Astrocyte (in vitro differentiated cells and primary cell): ENCODE measurements at regions not wholly inside any gene's neighbourhood (a gene's known extent, or its start where the extent isn't known, plus 50 kb on each side); places are given as distances from the start of the nearest gene placed in this dataset.

Source experiments
- DNase-seq: peaks from one replicate; pipeline ENCODE4 v3.0.0-alpha.2; 2010; ENCODE audit warnings: low read depth
- FAIRE-seq: peaks from 2 replicates; lab custom pipeline; 2011; peaks lifted over from hg19 to GRCh38; lab: Jason Lieb, UNC
- H2AFZ ChIP-seq: 2 replicates; pipeline ENCODE4 v1.6.0; 2012; ENCODE audit warnings: low read depth, low read length, inconsistent platforms
- H3K27ac ChIP-seq: 2 replicates; pipeline ENCODE4 v1.5.1; 2011; ENCODE audit warnings: low read depth, low read length, inconsistent platforms
- H3K27me3 ChIP-seq: 2 replicates; pipeline ENCODE4 v1.6.0; 2011; ENCODE audit warnings: low read length, inconsistent platforms; ENCODE audit not compliant: insufficient read depth
- H3K36me3 ChIP-seq: 2 replicates; pipeline ENCODE4 v1.5.1; 2011; ENCODE audit warnings: low read length, inconsistent platforms; ENCODE audit not compliant: insufficient read depth
- H3K4me1 ChIP-seq: 2 replicates; pipeline ENCODE4 v1.5.1; 2011; ENCODE audit warnings: low read length, inconsistent platforms; ENCODE audit not compliant: insufficient read depth
- H3K4me2 ChIP-seq: 2 replicates; pipeline ENCODE4 v1.6.0; 2012; ENCODE audit warnings: low read length, inconsistent platforms
- H3K4me3 ChIP-seq: 2 replicates; pipeline ENCODE4 v1.5.1; 2011; ENCODE audit warnings: low read depth, mild to moderate bottlenecking, low read length, inconsistent platforms; ENCODE audit not compliant: insufficient read depth
- H3K79me2 ChIP-seq: 2 replicates; pipeline ENCODE4 v1.6.0; 2012; ENCODE audit warnings: mild to moderate bottlenecking, low read length, inconsistent platforms; ENCODE audit not compliant: insufficient read depth
- H3K9ac ChIP-seq: 2 replicates; pipeline ENCODE4 v1.6.0; 2012; ENCODE audit warnings: mild to moderate bottlenecking, low read length, inconsistent platforms
- H3K9me3 ChIP-seq: 2 replicates; pipeline ENCODE4 v1.5.1; 2012; ENCODE audit warnings: low read depth, mild to moderate bottlenecking, low read length, inconsistent platforms; ENCODE audit not compliant: insufficient read depth
- H4K20me1 ChIP-seq: 2 replicates; pipeline ENCODE4 v1.6.0; 2012; ENCODE audit warnings: low read length, inconsistent platforms; ENCODE audit not compliant: insufficient read depth
- H3K27ac Mint-ChIP-seq: one replicate; pipeline ENCODE4 v1.8.0; 2021; ENCODE audit warnings: mild to moderate bottlenecking, mixed read lengths; ENCODE audit not compliant: unreplicated experiment
- H3K27me3 Mint-ChIP-seq: one replicate; pipeline ENCODE4 v1.8.0; 2021; ENCODE audit warnings: low read depth, mixed read lengths; ENCODE audit not compliant: unreplicated experiment
- H3K36me3 Mint-ChIP-seq: one replicate; pipeline ENCODE4 v1.8.0; 2021; ENCODE audit warnings: low read depth, mixed read lengths; ENCODE audit not compliant: unreplicated experiment
- H3K4me1 Mint-ChIP-seq: one replicate; pipeline ENCODE4 v1.8.0; 2021; ENCODE audit warnings: low read depth, mixed read lengths; ENCODE audit not compliant: unreplicated experiment
- H3K4me3 Mint-ChIP-seq: one replicate; pipeline ENCODE4 v1.8.0; 2021; ENCODE audit warnings: mild to moderate bottlenecking, moderate library complexity, mixed read lengths; ENCODE audit not compliant: unreplicated experiment
- H3K9me3 Mint-ChIP-seq: one replicate; pipeline ENCODE4 v1.8.0; 2021; ENCODE audit warnings: mild to moderate bottlenecking, mixed read lengths; ENCODE audit not compliant: unreplicated experiment
- EZH2 ChIP-seq: IDR thresholded peaks from 2 replicates; pipeline ENCODE4 v1.6.1; 2012; ENCODE audit warnings: mild to moderate bottlenecking, low read length, inconsistent platforms; ENCODE audit not compliant: insufficient read depth
- TF ChIP-seq, protein P1 (sequence below): IDR thresholded peaks from 2 replicates; pipeline ENCODE4 v1.5.1; 2011; ENCODE audit warnings: low read depth, mild to moderate bottlenecking, inconsistent platforms, low read length, moderate library complexity; ENCODE audit not compliant: insufficient read depth

DNA sequence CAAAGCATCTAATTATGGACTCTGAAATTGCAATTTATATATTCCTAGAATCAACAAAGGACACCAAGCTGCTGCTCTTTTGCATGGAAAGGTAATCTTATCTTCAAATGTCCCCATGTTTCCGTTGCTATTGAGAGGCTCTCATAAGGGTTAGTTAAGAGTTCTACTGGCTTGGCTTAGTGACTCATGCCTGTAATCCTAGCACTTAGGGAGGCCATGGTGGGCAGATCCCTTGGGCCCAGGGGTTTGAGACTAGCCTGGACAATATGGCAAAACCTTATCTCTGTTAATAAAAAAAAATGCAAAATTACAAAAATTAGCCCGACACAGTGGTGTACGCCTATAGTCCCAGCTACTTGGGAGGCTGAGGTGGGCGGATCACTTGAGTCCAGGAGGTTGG lies 93.4 kb upstream of the RAPGEF2 start:
- Mint-ChIP-seq H3K36me3 (no peaks in the 10 kb centered on the region), H3K27ac (no peak overlapping the region), H3K4me3 (no peak overlapping the region), H3K9me3 (no peaks in the 10 kb centered on the region), H3K27me3 (no peaks in the 10 kb centered on the region), H3K4me1 (peaks cover 6% of the 10 kb centered on the region)
- TF ChIP-seq, protein P1, sequence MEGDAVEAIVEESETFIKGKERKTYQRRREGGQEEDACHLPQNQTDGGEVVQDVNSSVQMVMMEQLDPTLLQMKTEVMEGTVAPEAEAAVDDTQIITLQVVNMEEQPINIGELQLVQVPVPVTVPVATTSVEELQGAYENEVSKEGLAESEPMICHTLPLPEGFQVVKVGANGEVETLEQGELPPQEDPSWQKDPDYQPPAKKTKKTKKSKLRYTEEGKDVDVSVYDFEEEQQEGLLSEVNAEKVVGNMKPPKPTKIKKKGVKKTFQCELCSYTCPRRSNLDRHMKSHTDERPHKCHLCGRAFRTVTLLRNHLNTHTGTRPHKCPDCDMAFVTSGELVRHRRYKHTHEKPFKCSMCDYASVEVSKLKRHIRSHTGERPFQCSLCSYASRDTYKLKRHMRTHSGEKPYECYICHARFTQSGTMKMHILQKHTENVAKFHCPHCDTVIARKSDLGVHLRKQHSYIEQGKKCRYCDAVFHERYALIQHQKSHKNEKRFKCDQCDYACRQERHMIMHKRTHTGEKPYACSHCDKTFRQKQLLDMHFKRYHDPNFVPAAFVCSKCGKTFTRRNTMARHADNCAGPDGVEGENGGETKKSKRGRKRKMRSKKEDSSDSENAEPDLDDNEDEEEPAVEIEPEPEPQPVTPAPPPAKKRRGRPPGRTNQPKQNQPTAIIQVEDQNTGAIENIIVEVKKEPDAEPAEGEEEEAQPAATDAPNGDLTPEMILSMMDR: no peak
- TF ChIP-seq EZH2: no peak
- Histone ChIP-seq H4K20me1 (no peaks in the 10 kb centered on the region), H3K79me2 (no peaks in the 10 kb centered on the region), H3K9ac (no peak overlapping the region), H3K4me3 (no peak overlapping the region), H3K9me3 (no peaks in the 10 kb centered on the region), H3K4me1 (peaks cover 3% of the 10 kb centered on the region), H3K27ac (no peak overlapping the region), H3K36me3 (no peaks in the 10 kb centered on the region), H2AFZ (no peak overlapping the region), H3K27me3 (no peaks in the 10 kb centered on the region), H3K4me2 (no peak overlapping the region)
- DNase-seq: no peak
- no peak for FAIRE-seq

DNA sequence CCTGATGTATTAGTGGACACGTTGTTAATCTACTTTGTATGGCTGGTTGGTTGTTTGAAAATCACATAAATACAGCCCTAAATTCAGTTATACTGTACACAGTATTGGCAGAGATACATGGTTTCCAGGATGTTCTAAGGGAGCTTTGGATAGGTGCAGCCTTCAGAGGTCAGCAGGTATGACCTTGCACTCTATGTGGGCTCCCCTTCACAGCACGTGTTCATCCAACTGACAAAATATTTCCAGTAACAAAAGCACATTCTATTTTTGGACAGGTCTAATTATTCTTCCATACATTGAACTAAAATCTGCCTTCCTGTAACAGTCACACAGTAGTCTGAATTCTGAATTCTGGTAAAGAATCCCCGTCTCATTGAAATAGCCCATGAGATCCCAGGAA lies 92.8 kb upstream of the RAPGEF2 start:
- Histone ChIP-seq H3K9ac (no peak overlapping the region), H2AFZ (no peak overlapping the region), H4K20me1 (no peaks in the 10 kb centered on the region), H3K27me3 (no peaks in the 10 kb centered on the region), H3K4me2 (no peak overlapping the region), H3K79me2 (no peaks in the 10 kb centered on the region), H3K9me3 (no peaks in the 10 kb centered on the region), H3K4me3 (no peak overlapping the region), H3K4me1 (peaks cover 3% of the 10 kb centered on the region), H3K27ac (no peak overlapping the region), H3K36me3 (no peaks in the 10 kb centered on the region)
- DNase-seq (no peak), FAIRE-seq (no peak)
- Mint-ChIP-seq H3K36me3 (no peaks in the 10 kb centered on the region), H3K9me3 (no peaks in the 10 kb centered on the region), H3K27me3 (no peaks in the 10 kb centered on the region), H3K4me3 (no peak overlapping the region), H3K27ac (no peak overlapping the region), H3K4me1 (peaks cover 6% of the 10 kb centered on the region)
- TF ChIP-seq, protein P1: no peak
- TF ChIP-seq EZH2: no peak

DNA sequence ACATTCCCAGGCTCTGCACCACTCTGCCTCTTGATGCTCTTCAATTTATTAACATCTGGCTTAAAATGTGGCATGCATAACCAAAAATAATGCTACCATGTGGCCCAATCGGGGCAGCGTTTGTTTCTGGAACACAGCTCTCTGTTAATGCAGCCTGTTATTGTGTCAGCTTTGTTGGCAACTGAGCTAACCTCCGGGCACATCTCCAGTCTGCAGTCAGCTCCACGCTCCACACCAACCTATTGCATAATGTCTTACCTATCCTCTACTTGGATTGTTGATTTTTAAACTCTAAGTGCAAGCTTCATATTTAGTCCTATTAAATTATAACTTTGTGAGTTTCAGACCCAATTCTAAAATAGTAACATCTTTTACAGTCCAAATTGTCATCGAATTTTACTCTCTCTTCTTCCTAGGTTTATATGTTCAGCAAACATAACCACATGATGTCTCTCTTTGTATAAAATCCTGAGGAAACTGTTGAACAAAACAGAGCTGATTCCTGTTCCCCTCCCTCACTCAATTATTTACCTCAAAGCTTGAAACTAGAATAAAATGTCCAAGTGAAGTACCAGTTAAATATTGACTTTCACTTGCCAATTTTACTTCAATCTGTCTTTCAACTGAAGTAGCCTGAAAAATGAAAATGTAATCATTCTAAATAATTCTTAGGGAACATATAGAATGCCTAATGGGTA lies 92.2 kb upstream of the RAPGEF2 start:
- no peak overlapping the region for H3K27ac Mint-ChIP-seq
- H3K36me3 Mint-ChIP-seq: no peaks in the 10 kb centered on the region
- H3K27me3 ChIP-seq: no peaks in the 10 kb centered on the region
- H3K79me2 ChIP-seq: no peaks in the 10 kb centered on the region
- no peak overlapping the region for H3K4me3 Mint-ChIP-seq
- DNase-seq (peak; percentile 74), FAIRE-seq (no peak)
- no peak overlapping the region for H2AFZ ChIP-seq
- H3K27ac ChIP-seq: no peak overlapping the region
- H3K4me3 ChIP-seq: no peak overlapping the region
- H3K9me3 ChIP-seq: no peaks in the 10 kb centered on the region
- H3K9me3 Mint-ChIP-seq: no peaks in the 10 kb centered on the region
- H4K20me1 ChIP-seq: no peaks in the 10 kb centered on the region
- H3K4me2 ChIP-seq: no peak overlapping the region
- H3K36me3 ChIP-seq: no peaks in the 10 kb centered on the region
- no peak overlapping the region for H3K9ac ChIP-seq
- H3K4me1 ChIP-seq: peaks cover 3% of the 10 kb centered on the region
- TF ChIP-seq, protein P1: no peak
- no peak for TF ChIP-seq EZH2
- peaks cover 8% of the 10 kb centered on the region for H3K4me1 Mint-ChIP-seq
- no peaks in the 10 kb centered on the region for H3K27me3 Mint-ChIP-seq
